Caco-2 (cell line): ENCODE measurements at regions not wholly inside any gene's neighbourhood (a gene's known extent, or its start where the extent isn't known, plus 50 kb on each side); places are given as distances from the start of the nearest gene placed in this dataset.

Source experiments
- BruUV-seq: library from RNA; stranded (reverse); fragments of 400-500 nt; replicated peaks from 2 replicates; lab custom pipeline; 2021; lab: Mats Ljungman, UMichigan
- CTCF ChIA-PET: fragments of 300-600 bp; sonication (Branson Sonifier 250); formaldehyde crosslinking; loops from one replicate; lab custom pipeline; 2022; ENCODE audit warnings: antibody characterized with exemption; lab: Charles Lee
- POLR2A ChIA-PET: fragments of 300-600 bp; sonication (Branson Sonifier 250); formaldehyde crosslinking; loops from one replicate; lab custom pipeline; 2022; ENCODE audit warnings: antibody characterized with exemption; lab: Charles Lee
- DNase-seq, 2 experiments: peaks; one replicate each; pipeline versions ENCODE4 v3.0.0 to v3.0.0-alpha.2; 2020 to 2022
- H3K27me3 ChIP-seq: replicated peaks from 2 replicates; pipeline ENCODE4 v1.6.0; 2011; ENCODE audit warnings: low read length; ENCODE audit not compliant: control insufficient read depth, insufficient read depth
- H3K36me3 ChIP-seq: 2 replicates; pipeline ENCODE4 v1.5.1; 2011; ENCODE audit warnings: low read length; ENCODE audit not compliant: control insufficient read depth, insufficient read depth
- H3K4me1 ChIP-seq: fragments of 250-450 bp; sonication (Bioruptor Pico); 2 replicates; pipeline ENCODE4 v1.5.1; 2020; ENCODE audit warnings: mild to moderate bottlenecking
- H3K4me3 ChIP-seq: 2 replicates; pipeline ENCODE4 v1.5.1; 2011; ENCODE audit warnings: low read depth, mild to moderate bottlenecking, control low read depth, low read length
- H3K9me3 ChIP-seq: fragments of 250-450 bp; sonication (Bioruptor Pico); 2 replicates; pipeline ENCODE4 v1.5.1; 2020; ENCODE audit warnings: mild to moderate bottlenecking, moderate library complexity
- H3K27ac Mint-ChIP-seq: one replicate; pipeline ENCODE4 v1.8.0; 2022; ENCODE audit warnings: mixed read lengths; ENCODE audit not compliant: unreplicated experiment
- H3K27me3 Mint-ChIP-seq: one replicate; pipeline ENCODE4 v1.8.0; 2022; ENCODE audit warnings: mixed read lengths; ENCODE audit not compliant: insufficient read depth, unreplicated experiment
- H3K36me3 Mint-ChIP-seq: one replicate; pipeline ENCODE4 v1.8.0; 2022; ENCODE audit warnings: mild to moderate bottlenecking, mixed read lengths; ENCODE audit not compliant: insufficient read depth, unreplicated experiment
- H3K4me1 Mint-ChIP-seq: one replicate; pipeline ENCODE4 v1.8.0; 2022; ENCODE audit warnings: low read depth, mixed read lengths; ENCODE audit not compliant: unreplicated experiment
- H3K4me3 Mint-ChIP-seq: one replicate; pipeline ENCODE4 v1.8.0; 2022; ENCODE audit warnings: mild to moderate bottlenecking, moderate library complexity, mixed read lengths; ENCODE audit not compliant: unreplicated experiment
- H3K9me3 Mint-ChIP-seq: one replicate; pipeline ENCODE4 v1.8.0; 2022; ENCODE audit warnings: mixed read lengths; ENCODE audit not compliant: unreplicated experiment
- CTCF ChIP-seq, 2 experiments: fragments of 200-600 bp in 1 of 2; IDR thresholded peaks; 1 replicate in 1 of 2; 2 replicates in 1 of 2; pipeline versions ENCODE4 v1.5.1 to v1.8.0; 2011 to 2022; ENCODE audit warnings: antibody characterized with exemption in 1 of 2, control low read depth in 1 of 2, inconsistent platforms in 1 of 2, low read depth in 1 of 2, low read length in 1 of 2, mild to moderate bottlenecking in 1 of 2, moderate library complexity in 1 of 2; ENCODE audit not compliant: insufficient read depth in 1 of 2, severe bottlenecking in 1 of 2, unreplicated experiment in 1 of 2
- intact Hi-C: fragments of 100-400 bp; cut with micrococcal nuclease; formaldehyde crosslinking; loops from one replicate; pipeline ENCODE4 v1.10.0; 2022; ENCODE audit not compliant: unreplicated experiment

GRCh38 chr20:57049296-57049695 is 217.1 kb downstream of the BMP7 start:
- H3K4me3 ChIP-seq, result no peak overlapping the region
- peaks cover 28% of the 10 kb centered on the region for H3K4me1 ChIP-seq
- Mint-ChIP-seq H3K4me1 (peaks cover 17% of the 10 kb centered on the region), H3K27me3 (no peaks in the 10 kb centered on the region), H3K4me3 (no peak overlapping the region), H3K36me3 (no peaks in the 10 kb centered on the region), H3K27ac (no peak overlapping the region), H3K9me3 (no peaks in the 10 kb centered on the region)
- no peaks in the 10 kb centered on the region for H3K9me3 ChIP-seq
- no peak for DNase-seq
- H3K27me3 ChIP-seq, result no peaks in the 10 kb centered on the region
- no TSS peak for BruUV-seq
- no peak for TF ChIP-seq CTCF (IDR thresholded peaks at IDR 0.05; ENCODE audit: insufficient read depth in 1 of 2, low read depth in 1 of 2, low read length in 1 of 2, severe bottlenecking in 1 of 2, unreplicated experiment in 1 of 2)
- ChIA-PET POLR2A (no interaction called here), CTCF (interaction anchor here (0.7 to 3.2 kb wide), 2 partner anchors 12 to 215 kb away, joined by 3 to 16 read pairs; no protein-coding TSS in a partner anchor)
- no peaks in the 10 kb centered on the region for H3K36me3 ChIP-seq
- intact Hi-C loops, result no loop called here

- Mint-ChIP-seq H3K9me3 (no peaks in the 10 kb centered on the region), H3K4me3 (no peak overlapping the region), H3K27ac (no peak overlapping the region), H3K4me1 (peaks cover 17% of the 10 kb centered on the region), H3K27me3 (no peaks in the 10 kb centered on the region), H3K36me3 (no peaks in the 10 kb centered on the region)
- ChIA-PET CTCF (interaction anchor here (1.2 to 3.2 kb wide), 2 partner anchors 10 to 501 kb away, joined by 3 to 16 read pairs; no protein-coding TSS in a partner anchor), POLR2A (interaction anchor here (0.6 kb wide), 1 partner anchor 11 kb away, joined by 3 read pairs; no protein-coding TSS in a partner anchor)
- Histone ChIP-seq H3K36me3 (no peaks in the 10 kb centered on the region), H3K9me3 (no peaks in the 10 kb centered on the region), H3K4me1 (peaks cover 28% of the 10 kb centered on the region), H3K4me3 (no peak overlapping the region), H3K27me3 (no peaks in the 10 kb centered on the region)
- no TSS peak for BruUV-seq
- peak; percentile 66 to 69 for DNase-seq
- intact Hi-C loops, result no loop called here
- no peak for TF ChIP-seq CTCF (IDR thresholded peaks at IDR 0.05; ENCODE audit: insufficient read depth in 1 of 2, low read depth in 1 of 2, low read length in 1 of 2, severe bottlenecking in 1 of 2, unreplicated experiment in 1 of 2)
Observed at GRCh38 chr20:57051096-57051495, 215.3 kb downstream of the BMP7 start.

DNA sequence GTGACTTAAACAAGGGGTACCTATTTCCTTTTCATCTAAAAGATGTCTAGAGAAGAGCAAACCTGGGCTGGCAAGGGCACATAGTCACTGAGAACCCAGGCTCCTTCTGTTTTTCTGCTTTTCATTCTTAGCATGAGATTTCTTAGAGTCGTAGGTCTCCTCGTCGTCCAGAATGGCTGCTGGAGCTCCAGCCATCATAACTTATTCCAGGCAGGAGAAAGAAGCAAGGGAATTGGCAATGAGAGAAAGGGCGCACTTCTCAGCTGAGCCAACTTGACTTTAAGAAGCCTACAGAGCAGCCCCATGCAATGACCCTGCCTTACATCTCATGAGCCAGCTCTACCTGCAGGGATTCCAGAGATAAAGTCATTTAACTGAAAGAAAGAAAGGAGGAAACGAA is 213.4 kb downstream of the BMP7 start:
- no peak overlapping the region for H3K4me3 Mint-ChIP-seq
- Histone ChIP-seq H3K27me3 (no peaks in the 10 kb centered on the region), H3K4me3 (no peak overlapping the region), H3K36me3 (no peaks in the 10 kb centered on the region), H3K9me3 (no peaks in the 10 kb centered on the region), H3K4me1 (peaks cover 14% of the 10 kb centered on the region)
- ChIA-PET POLR2A (no interaction called here), CTCF (interaction anchor here (0.9 kb wide), 1 partner anchor 79 kb away, joined by 3 read pairs; no protein-coding TSS in a partner anchor)
- no peak overlapping the region for H3K27ac Mint-ChIP-seq
- no peaks in the 10 kb centered on the region for H3K9me3 Mint-ChIP-seq
- DNase-seq, result peak in 1 of 2 experiments; percentile 30
- no peaks in the 10 kb centered on the region for H3K27me3 Mint-ChIP-seq
- no peak for TF ChIP-seq CTCF (IDR thresholded peaks at IDR 0.05; ENCODE audit: insufficient read depth in 1 of 2, low read depth in 1 of 2, low read length in 1 of 2, severe bottlenecking in 1 of 2, unreplicated experiment in 1 of 2)
- H3K36me3 Mint-ChIP-seq, result no peaks in the 10 kb centered on the region
- intact Hi-C loops, result no loop called here
- H3K4me1 Mint-ChIP-seq, result peaks cover 7% of the 10 kb centered on the region
- BruUV-seq, result no TSS peak
